ENCODE measurements at regions not wholly inside any gene's neighbourhood (a gene's known extent, or its start where the extent isn't known, plus 50 kb on each side); places are given as distances from the start of the nearest gene placed in this dataset.

DNA sequence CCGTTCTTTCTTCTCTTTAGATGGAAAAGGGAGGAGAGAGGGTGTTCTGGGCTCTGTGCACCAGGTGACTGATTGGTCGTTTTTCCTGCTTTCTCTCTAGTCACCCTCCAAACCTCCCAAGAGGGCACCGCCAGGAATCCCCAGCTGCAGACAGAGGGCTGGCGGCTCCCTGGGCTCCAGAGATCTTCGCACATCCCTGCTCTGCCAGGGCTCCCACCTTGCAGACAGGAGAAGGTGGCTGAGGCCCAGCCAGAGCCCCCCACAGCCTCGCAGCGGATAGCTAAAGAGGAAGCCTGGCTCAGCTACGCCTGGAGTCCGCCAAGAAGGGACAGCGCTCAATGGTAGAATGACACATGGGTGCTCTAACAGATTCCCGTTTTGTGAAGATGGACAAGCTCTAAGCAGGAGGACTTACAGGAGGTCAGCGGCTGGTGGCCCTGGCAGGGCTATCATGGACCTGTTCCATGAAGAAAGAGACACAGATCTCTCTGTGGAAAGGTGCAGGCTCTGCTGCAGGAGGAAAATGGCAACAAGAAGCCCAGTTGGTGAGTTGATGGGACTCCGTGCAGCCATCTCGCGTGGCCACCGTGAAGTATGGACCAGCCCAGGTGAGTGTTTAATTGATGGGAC lies 976.9 kb downstream of the BRD1 start:
- H3K4me3 ChIP-seq, result no peak overlapping the region
- H3K27me3 ChIP-seq, result peaks cover 0 to 39% of the 10 kb centered on the region in 2 donors
- TF ChIP-seq, protein P1, sequence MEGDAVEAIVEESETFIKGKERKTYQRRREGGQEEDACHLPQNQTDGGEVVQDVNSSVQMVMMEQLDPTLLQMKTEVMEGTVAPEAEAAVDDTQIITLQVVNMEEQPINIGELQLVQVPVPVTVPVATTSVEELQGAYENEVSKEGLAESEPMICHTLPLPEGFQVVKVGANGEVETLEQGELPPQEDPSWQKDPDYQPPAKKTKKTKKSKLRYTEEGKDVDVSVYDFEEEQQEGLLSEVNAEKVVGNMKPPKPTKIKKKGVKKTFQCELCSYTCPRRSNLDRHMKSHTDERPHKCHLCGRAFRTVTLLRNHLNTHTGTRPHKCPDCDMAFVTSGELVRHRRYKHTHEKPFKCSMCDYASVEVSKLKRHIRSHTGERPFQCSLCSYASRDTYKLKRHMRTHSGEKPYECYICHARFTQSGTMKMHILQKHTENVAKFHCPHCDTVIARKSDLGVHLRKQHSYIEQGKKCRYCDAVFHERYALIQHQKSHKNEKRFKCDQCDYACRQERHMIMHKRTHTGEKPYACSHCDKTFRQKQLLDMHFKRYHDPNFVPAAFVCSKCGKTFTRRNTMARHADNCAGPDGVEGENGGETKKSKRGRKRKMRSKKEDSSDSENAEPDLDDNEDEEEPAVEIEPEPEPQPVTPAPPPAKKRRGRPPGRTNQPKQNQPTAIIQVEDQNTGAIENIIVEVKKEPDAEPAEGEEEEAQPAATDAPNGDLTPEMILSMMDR (IDR thresholded peaks at IDR 0.05), result no peak
- ATAC-seq, result no peak
- peak in 2 of 4 donors; percentile 20 to 70 for DNase-seq
- H3K36me3 ChIP-seq, result no peaks in the 10 kb centered on the region
- no peak overlapping the region for H3K27ac ChIP-seq
- no peaks in the 10 kb centered on the region for H3K9me3 ChIP-seq
- intact Hi-C loops (cut with DNase I), result no loop called here
- H3K4me1 ChIP-seq, result no peaks in the 10 kb centered on the region

GRCh38 chr22:48849963-48850657 lies 977.6 kb downstream of the BRD1 start:
- Histone ChIP-seq H3K4me1 (no peaks in the 10 kb centered on the region), H3K9me3 (no peaks in the 10 kb centered on the region), H3K4me3 (no peak overlapping the region), H3K27ac (no peak overlapping the region), H3K36me3 (no peaks in the 10 kb centered on the region), H3K27me3 (peaks cover 0 to 45% of the 10 kb centered on the region in 2 donors)
- TF ChIP-seq, protein P1 (IDR thresholded peaks at IDR 0.05), result no peak
- intact Hi-C loops (cut with DNase I), result no loop called here
- DNase-seq (peak in 2 of 4 donors; percentile 13 to 70), ATAC-seq (no peak)

GRCh38 chr22:48849219-48849912 lies 978.3 kb downstream of the BRD1 start:
- Histone ChIP-seq H3K4me1 (no peaks in the 10 kb centered on the region), H3K27ac (no peak overlapping the region), H3K4me3 (no peak overlapping the region), H3K9me3 (no peaks in the 10 kb centered on the region), H3K27me3 (peaks cover 0 to 52% of the 10 kb centered on the region in 2 donors), H3K36me3 (no peaks in the 10 kb centered on the region)
- TF ChIP-seq, protein P1 (IDR thresholded peaks at IDR 0.05), result no peak
- DNase-seq (peak in 1 of 4 donors; percentile 1), ATAC-seq (no peak)
- intact Hi-C loops (cut with DNase I), result no loop called here

DNA sequence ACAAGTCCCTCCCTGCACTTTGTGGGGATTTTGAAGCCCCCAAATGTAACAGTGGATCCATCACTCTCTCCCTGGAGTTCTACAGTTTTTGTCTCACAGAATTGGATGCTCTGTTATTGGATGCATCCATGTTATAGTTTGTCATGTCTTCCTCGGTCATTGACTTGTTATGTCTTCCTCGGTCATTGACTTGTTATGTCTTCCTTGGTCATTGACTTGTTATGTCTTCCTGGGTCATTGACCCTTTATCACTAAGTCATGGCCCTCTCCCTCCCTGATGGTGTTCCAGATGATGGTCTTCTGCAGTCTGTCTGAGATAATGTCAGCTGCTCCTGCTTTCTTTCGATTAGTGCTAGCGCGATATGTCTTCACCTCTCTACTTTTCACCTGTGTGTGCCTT lies 981.5 kb downstream of the BRD1 start:
- DNase-seq (no peak), ATAC-seq (no peak)
- no peaks in the 10 kb centered on the region for H3K4me1 ChIP-seq
- H3K27ac ChIP-seq, result no peak overlapping the region
- H3K36me3 ChIP-seq, result no peaks in the 10 kb centered on the region
- intact Hi-C loops (cut with DNase I), result no loop called here
- TF ChIP-seq, protein P1 (IDR thresholded peaks at IDR 0.05), result no peak
- H3K27me3 ChIP-seq, result peaks cover 0 to 71% of the 10 kb centered on the region in 2 donors
- H3K4me3 ChIP-seq, result no peak overlapping the region
- H3K9me3 ChIP-seq, result no peaks in the 10 kb centered on the region

DNA sequence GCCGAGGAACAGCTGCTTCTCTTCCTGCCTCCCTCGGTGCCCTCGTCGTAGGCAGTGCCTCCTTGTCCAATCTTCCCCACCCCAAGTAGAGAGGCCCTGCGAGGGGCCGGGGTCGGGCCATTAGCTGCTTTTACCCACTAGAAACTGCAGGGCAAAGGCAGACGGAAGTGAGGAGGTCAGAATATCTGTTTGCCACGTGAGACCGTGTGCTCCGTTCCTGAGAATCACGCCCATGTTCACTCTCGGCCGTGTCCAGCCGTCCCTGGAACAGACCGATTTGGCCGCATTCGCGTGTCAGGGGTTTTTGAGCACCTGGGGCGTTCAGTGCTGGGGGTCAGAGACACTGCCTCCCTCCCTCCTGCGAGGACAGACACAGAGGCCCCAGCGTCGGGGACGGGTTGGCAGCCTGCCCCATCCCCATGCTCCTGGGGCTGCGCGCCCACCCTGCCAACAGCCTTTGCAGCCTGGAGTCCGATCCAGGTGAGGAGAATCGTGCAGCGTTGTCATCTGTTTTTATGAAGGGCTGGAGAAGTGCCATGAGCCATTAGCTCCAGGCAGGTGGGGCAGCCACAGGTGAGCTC lies 982.2 kb downstream of the BRD1 start:
- Histone ChIP-seq H3K36me3 (no peaks in the 10 kb centered on the region), H3K4me1 (no peaks in the 10 kb centered on the region), H3K27ac (no peak overlapping the region), H3K4me3 (no peak overlapping the region), H3K27me3 (peaks cover 0 to 67% of the 10 kb centered on the region in 2 donors), H3K9me3 (no peaks in the 10 kb centered on the region)
- TF ChIP-seq, protein P1 (IDR thresholded peaks at IDR 0.05), result no peak
- intact Hi-C loops (cut with DNase I), result no loop called here
- no peak for ATAC-seq
- DNase-seq, result peak in 1 of 4 donors; percentile 52

Data from left lung (tissue), 4 donors.